Activated CD4-positive, alpha-beta T cell treated with anti-CD3 and anti-CD28 coated beads for 1 hour (primary cell): ENCODE measurements at regions not wholly inside any gene's neighbourhood (a gene's known extent, or its start where the extent isn't known, plus 50 kb on each side); places are given as distances from the start of the nearest gene placed in this dataset.
"Not testable (repeated sequence)": the region's sequence is repeated elsewhere in the genome, so short reads cannot be mapped to it uniquely, and the experiment has no call there.

ENCODE experiments used
- DNase-seq: peaks from one replicate; pipeline ENCODE4 v3.0.0-alpha.2; 2020

DNA sequence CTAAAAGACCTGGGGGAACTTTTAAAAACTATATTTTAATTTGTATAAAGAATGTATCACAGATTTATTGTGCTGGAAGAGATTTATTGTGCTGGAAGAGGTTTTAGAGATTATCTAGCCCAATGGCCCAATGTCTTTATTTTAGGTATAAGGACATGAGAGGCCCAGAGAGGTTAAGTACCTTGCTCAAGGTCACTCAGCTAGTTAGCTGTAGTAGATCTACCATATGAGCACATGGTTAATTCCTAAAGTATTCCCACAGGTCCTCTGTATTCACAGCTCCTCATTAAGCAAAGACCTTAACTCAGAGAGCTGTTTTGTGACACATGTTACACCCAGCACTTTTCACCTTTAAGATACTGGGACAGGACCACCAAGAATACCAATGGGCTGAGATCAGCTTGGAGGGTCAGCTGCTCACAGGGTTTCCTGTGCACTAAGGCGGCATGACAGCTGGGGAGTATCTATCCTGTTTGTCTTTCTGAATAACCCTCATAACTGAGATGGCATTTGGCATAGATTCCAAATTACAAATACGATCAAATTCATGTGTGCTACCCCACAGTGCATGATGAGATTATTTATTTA lies 143.1 kb upstream of the TBL1XR1 start:
- no peak for DNase-seq

DNA sequence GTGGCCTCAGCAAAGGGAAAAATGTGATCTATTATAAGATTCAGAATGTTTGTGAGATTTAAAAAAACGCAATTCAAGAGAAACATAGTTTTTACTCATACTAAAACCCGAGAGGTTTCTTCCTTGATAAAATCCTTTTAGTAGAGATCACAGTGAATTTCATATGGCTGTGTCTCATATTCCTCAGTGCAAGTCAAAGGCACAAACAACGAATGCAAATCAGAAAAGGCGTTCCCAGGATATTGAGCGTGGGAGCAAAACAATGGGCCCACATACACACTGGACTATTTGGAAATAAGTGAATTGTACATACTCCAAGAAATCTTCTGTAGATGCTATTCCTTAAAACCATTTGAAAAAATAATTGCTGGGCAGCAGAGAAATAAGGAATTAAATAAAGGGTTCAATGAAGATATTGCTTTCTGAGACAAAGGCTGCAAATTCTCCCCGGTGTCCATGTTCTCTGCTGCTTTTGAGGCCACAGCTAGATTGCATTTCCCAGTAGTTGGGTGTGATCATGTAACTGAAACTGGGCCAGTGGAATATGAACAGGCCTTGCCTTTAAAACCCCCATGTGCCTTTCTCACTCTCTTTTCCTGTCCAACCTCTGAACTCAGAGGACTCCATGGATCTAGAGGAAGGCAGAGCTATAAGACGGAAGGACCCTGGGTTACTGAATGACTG lies 144.6 kb upstream of the TBL1XR1 start:
- no peak for DNase-seq

DNA sequence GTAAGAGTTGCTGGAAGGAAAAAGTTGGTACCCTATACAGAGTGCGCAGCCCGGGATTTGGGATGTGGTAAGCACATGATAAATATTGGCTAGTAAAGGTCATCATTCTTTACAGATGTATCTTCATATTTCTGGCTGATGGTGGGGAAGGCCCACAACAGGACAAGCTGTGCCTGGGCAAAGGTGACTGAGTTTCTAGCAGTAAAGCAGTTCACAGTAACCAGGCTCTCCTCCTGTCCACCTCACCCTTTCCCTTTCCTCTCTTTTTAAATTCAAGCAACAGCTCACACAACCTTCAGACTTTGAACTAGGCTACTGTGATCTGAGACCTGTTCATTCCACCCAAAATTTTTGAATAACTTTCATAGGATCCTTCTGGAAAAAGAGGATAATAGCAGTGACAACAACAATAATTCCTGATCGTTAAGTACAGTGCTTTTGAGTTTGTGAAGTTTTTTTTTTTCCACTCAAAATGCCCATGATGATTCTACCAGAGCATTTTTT lies 145.9 kb upstream of the TBL1XR1 start:
- no peak for DNase-seq

DNA sequence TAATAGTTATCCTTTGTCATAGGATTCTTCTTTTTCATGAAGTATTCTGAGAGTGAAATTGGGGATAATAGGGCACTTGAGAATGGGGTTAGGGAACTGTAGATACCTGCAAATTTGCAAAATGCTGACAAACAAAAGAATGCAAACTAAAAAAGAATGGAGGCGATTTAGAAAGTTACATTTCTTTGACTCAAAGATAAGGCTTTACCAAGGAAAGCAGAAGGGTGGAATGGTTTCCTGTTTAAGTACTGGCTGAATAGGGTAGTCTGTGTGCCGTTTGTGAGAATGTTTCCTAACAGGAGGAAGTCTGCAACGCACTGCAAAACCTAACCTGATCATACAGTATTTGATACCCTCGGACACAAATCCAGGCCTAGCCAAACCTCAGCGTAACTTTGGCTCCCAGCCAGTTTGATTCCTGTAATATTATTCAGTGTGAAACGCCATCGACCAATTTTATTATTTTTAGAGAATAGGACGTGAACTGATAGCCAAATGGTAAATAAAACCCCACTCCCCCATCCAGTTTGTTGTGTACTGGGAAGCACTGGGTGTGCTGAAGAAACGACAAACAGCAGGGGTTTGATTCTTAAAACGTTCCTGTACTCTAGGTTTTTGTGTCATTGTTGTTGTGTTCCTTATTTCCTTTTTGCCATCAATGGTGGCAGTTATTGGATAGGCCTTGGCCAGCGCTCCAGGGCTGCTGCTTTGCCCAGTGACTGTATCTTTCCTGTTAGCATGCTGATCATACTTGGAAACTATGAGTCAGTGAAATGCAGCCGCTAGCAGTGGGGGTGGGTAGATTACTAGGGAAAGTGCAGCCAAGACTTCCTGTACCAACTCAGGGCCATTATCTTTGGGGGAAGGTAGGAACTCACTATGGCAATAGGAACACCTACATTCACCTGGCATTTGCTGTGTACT lies 148.0 kb upstream of the TBL1XR1 start:
- DNase-seq, result peak; percentile 53

DNA sequence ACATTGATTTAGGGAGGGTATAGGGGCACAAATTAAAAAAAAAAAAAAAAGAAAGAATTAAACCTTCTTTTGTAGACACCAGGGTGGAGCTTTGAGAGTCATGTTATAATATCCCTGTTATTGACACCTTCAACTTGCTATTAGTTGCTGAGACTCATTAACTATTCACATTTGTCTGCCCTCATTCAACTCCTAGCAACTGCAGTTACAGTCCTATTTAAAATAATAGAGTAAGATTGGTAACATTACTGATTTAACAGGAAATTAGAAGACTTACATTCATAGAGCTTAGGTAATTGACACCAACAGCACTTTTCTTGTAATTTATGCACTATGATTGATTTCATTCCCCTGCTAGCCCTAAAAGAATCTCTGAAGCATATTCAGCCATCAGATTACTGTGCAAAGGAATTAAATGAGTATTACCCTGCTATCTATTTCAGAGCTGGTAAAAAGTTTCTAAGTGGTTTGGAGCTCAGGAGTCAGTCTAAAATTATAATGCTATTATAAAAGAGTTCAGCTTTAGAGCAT lies 148.8 kb upstream of the TBL1XR1 start:
- DNase-seq, result no peak

DNA sequence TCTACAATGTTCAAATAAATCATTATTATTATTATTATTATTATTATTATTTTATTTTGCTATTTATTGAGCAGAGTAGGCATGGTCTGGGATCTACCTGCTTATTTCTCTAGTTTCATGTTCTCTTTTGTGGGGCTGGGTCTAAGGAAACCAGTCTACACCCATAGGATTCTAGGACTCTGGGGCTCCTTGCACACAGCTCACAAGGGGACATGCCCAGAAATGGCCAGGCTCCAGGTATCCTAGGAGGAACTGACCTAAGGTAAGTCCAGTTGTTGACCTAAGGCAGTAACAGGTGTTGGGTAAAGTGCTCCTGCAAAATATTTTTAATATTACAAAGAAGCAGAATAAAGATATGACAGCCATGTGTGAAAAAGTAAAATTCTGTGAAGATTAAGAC lies 149.6 kb upstream of the TBL1XR1 start:
- no peak for DNase-seq

DNA sequence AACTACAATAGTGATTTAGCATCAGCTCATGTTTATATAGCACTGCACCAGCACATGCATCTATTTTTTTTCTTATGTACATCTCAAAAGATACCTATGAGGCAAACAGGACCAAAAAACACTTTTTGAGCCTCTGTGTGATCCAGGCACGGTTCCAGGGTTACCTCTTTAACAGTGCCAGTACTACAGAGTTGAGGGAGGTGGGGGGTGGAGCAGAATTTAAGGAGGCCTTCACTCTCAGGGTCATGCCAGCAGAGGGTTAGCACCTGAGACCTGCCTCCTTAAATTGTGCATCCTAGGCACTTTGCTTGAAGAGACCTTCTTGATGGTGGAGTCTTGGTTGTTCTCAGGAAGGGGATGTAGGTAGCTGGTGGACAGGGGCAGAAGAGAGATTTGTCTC lies 150.3 kb upstream of the TBL1XR1 start:
- no peak for DNase-seq

DNA sequence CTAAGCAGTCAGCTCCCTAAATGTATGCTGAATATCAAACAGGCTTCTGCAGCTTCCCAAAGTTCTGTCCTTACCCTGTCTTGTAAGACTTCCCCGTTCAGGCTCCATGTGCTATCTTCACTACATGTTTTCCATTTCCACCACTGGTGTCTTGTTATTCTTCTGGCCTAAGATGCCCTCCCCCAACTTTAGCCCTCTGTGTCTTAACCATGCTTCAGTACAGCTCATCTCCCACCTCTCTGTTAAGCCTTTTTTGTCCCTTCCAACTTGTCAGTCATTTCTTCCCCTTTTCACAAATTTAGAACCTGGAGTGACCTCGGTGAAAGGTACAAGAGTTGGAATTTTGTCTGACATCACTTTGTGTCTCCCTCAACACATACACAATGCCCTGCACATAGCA lies 151.7 kb upstream of the TBL1XR1 start:
- DNase-seq, result no peak

DNA sequence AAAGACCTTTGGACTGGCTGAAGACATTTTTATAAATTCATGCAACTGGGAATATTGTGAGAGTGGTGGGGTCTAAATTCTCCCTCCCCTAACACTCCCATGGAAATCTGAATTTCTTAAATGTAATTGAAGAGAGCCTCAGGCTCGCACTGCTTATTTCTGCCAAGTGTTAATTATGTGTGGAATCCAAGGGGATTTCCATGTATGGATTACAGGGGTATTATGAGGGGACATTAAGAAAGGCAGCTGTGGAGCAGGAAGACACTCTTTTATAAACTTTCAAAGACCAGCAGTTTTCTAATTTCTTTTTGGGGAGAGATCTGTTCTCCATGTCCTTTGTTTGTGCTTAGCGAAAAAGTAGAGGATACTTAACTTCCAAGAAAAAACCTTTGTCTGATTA lies 152.1 kb upstream of the TBL1XR1 start:
- DNase-seq, result no peak

DNA sequence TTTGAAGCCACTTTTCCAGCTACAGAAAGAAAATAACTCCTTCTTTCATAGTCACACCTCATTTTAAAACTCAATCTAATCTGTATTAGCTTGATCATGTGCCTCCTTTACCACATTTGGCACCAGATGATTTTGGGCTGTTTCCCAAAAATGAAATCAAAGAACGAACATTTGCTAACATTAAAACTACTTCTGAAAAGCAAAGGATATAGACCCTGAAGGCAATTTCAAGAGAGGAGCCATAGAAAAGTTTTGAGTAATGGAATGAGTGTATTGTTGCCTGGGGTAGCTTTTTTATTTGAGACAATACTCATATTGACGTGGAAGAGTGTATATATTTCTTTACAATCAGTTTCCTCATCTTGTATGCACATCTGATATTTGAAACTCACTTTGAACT lies 152.8 kb upstream of the TBL1XR1 start:
- no peak for DNase-seq

DNA sequence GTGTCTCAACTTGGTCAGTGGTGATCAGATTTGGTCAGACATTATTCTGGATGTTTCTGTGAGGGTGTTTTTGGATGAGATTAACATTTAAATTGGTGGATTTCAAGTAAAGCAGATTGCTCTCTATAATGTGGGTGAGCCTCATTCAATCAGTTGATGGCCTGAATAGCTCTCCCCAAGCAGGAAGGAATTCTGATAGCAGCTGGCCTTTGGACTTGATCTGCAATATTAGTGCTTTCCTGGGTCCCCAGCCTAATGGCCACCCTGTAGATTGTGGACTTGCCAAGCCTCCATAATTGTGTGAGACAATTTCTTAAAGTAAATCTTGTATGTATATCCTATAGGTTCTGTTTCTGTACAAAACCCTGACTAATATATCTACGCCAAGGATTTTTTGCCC lies 153.9 kb upstream of the TBL1XR1 start:
- DNase-seq, result no peak

DNA sequence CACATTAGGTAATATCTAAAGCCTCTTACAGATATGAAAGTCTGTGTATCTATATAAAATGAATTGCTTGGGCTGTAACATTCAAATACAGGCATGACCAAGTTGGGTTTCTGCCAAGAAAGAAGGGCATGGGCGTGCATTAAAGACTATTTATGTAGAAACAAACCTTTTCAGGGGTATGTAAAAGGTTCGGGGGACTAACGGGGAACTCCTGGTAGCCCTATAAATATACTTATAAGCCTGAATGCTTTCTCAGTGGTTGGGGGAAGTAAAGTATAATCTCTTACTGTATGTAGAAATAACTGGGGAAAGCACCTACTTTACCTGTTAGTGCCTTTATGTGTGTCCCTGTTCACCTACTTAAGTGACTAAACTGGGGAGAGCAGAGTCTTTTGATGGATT lies 154.5 kb upstream of the TBL1XR1 start:
- DNase-seq, result no peak

DNA sequence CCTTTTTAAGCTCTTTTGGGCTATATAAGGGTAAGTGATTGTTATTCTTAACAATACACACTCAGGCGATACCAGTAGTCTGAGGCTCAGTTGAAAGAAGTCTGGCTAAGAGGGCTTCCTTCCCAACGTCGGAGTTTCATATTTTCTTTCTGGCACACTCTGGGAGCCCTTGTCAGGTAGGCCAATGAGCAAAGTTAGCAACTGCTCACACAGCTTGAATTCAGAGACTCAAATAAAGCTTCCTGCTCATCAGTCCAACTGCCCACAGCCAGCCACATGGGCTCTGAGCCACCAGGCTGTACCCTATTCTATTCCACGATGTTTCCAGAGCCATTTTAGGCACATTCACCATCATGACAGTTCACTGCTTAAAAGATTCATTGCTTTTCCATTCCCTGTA lies 155.1 kb upstream of the TBL1XR1 start:
- DNase-seq, result no peak

DNA sequence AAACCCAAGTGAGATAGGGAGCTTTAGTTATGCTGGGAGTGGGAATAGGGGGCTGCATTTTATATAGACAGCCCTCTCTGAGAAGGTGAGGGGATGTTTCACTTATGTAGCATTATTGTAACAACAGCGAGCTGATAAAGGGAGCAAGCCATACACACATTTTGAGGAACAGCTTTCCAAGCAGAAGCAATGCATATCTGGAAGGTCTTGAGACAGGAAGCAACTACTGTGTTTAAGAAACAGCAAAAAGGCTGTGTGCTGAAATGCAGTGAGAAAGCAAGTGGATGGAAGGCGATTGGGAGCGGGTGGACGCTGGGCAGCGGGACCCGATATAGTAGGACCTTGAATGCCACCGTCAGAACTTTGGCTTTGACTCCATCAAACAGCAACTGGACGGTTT lies 155.9 kb upstream of the TBL1XR1 start:
- DNase-seq, result no peak

DNA sequence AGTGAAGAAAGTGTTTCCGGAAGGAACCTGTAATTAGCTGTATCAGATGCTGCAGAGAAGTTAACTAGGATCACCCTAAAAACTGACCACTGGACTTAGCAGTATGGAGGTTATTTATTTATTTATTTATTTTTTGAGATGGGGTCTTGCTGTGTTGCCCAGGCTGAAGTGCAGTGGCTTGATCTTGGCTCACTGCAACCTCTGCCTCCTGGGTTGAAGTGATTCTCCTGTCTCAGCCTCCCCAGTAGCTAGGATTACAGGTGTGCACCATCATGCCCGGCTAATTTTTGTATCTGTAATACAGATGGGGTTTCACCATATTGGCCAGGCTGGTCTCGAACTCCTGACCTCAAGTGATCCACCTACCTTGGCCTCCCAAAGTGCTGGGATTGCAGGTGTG lies 156.6 kb upstream of the TBL1XR1 start:
- not testable (repeated sequence) for DNase-seq

DNA sequence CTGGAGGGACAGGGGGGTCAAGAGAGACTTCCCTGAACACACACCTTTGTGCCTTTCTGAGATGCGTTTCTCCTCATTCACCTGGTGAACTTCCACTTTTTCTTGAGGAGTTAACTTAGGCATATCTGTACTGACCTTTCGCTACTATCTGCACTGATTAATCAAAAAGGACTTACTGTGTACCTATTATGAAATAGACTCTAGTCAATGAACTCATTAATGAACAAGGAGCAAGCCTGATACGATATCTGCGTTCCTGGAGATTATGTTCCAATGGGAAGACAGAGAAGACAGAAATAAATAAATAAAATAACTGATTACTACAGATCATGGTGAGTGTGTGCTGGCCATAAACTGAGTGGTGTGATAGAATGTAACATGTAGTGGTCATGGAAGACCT lies 157.2 kb upstream of the TBL1XR1 start:
- DNase-seq, result no peak

DNA sequence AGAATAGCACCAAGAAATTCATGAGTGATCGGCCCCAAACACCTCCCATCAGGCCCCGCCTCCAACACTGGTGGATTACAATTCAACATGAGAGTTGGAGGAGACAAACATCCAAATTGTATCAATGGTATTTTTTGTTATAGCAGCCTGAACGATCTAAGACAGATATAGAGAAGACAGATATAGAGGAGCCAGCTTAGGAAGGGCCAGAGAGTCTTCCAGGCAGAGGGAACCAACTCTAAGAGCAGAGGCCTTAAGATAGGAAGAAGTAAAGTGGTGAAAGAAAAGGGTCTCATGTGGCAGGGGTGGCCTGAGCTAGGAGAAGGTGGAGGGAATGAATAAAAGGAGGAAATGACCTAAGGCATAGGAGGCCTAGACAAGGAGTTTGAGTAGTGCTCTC lies 158.8 kb upstream of the TBL1XR1 start:
- no peak for DNase-seq

DNA sequence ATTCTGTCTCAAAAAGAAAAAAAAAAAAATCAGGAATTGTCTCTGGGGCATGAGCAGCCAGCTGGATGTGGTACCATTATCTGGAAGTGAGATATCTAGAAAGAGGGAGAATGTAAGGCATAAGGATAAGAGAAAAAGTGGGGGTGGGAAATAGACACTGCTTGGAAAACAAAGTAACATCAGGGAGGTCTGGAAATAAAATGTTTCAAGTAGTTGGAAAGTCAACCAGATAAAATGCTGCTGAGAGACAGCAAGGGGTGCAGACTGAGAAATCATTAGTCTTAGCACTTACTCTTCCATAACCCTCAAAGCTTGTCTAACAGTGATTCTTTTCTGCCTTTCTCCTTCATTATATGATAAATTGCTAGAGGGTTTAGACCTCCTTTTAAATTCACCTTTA lies 159.7 kb upstream of the TBL1XR1 start:
- no peak for DNase-seq

DNA sequence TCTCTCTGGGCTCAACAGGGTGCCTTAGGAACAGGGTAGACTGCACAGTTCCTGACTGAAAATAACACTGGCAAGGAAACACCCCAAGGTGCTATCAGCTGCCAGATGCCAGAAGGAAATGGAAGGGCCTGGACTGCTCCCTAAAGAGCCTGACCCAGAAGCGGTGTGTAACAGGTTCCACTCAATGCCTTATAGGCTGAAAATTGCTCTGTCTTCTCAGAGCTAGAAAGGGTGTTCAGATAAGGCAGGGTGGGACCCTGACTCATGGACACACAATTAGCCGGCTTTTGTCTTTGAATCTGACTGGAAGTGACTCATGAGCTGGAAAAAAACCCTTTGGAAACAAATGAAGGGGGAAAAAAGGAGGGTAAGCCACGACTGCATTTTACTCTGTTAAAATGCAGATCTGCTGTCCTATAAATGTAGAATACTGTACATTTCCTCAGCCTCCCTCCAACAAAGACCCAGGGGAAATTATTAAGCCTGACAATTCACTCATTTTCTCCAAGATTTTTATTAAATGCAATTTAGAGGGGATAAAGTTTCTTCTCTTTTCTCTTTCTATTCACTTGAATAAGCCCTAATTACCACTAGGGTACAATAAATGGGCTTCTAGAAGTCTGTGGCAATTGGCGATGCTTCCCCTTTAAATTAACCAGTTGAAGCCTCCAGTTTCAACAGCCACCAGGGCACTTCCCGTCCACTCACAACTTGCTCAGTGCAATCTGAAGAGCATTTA lies 160.2 kb upstream of the TBL1XR1 start:
- DNase-seq, result no peak

DNA sequence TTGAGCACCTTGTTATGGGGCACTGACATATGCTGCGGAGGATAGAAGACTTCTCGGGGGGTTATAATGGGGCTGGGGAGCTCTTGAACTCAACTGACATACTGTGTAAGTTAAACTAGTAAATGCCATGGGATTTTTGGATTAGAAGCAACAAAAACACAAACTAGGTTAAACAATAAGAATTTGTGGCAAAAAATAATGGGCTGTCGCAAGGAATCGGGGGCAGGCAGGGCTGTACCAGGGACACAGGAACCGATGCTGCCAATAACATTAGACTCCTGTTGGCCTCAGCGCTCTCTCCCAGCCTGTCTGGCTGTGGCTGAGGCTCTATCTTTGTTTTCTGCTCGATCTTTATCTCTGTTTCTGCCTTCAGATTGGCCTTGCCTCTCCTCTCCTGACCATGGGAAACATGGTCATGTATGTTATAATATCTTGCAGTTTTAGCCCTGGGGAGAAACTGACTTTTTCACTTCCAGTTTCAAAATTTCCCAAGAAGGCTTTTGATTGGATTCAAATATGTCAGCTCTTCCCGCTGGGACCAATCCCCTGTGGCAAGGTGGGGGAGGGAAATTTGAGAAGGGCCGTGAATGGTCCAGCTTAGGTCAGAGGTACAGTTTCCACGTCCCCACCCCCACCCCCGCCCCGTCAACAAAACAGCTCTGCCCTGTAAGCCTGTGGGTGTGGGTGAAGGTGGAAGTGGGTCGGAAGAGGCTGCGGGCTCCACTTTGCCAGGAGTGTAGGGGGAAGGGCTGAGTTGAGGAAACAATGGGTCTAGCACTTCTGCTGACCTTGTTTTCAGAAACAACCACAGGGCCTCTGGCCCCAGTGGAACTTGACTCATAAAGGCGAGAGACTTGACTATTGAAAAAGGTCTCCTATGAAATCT lies 161.1 kb upstream of the TBL1XR1 start:
- peak; percentile 11 for DNase-seq

DNA sequence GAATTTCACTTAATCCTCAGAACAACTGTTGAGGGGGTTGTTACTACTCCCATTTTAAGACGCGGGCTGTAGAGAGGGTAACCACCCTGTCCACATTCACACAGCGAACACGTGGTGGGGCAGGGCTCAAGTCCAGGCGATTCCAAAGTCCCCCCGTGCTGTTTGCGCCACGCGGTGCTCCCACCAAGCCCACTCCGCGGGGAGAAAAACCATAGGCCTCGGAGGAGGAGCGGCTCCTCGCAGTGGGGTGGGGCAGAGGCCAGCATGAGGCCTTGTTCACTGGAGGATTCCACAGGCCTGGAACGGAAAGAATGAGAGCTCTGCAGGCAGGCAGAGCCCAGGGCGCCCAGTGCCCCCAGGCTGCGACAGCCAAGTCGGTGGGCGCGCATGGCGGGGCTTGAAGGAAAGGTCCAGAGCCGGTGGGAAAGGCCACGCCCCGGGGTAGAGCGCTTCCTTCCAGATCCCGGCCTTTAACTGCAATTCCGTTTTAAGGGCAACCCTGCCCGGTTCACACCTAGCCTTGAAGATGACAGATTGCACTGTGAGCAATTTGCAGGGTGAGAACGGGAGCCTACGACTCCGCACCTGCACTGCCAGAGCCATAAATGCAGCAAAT lies 161.8 kb upstream of the TBL1XR1 start:
- DNase-seq, result peak; percentile 22
